DMS53 treated with DMSO at 0.1 percent for 48 hours (cell line): ENCODE measurements at regions not wholly inside any gene's neighbourhood (a gene's known extent, or its start where the extent isn't known, plus 50 kb on each side); places are given as distances from the start of the nearest gene placed in this dataset.
"Not testable (repeated sequence)": the region's sequence is repeated elsewhere in the genome, so short reads cannot be mapped to it uniquely, and the experiment has no call there.

ENCODE experiments used
- DNase-seq: peaks from one replicate; lab custom pipeline; 2025; ENCODE audit not compliant: unreplicated experiment; lab: John Stamatoyannopoulos, UW

GRCh38 chr11:14573539-14574057, 53.4 kb upstream of the PSMA1 start:
- not testable (repeated sequence) for DNase-seq

- DNase-seq = no peak
Measured at GRCh38 chr11:14577292-14577691, 57.1 kb upstream of the PSMA1 start.

GRCh38 chr11:14577835-14578529, 57.8 kb upstream of the PSMA1 start:
- DNase-seq = no peak

GRCh38 chr11:14578541-14578956, 58.4 kb upstream of the PSMA1 start:
- peak; percentile 78 for DNase-seq

GRCh38 chr11:14579646-14580045, 59.5 kb upstream of the PSMA1 start:
- DNase-seq = no peak

GRCh38 chr11:14582793-14583192, 60.8 kb upstream of the PDE3B start:
- DNase-seq = no peak

GRCh38 chr11:14583252-14584034, 60.2 kb upstream of the PDE3B start:
- DNase-seq = no peak

GRCh38 chr11:14584035-14584363, 59.6 kb upstream of the PDE3B start:
- no peak for DNase-seq

GRCh38 chr11:14584595-14584994, 59.0 kb upstream of the PDE3B start:
- no peak for DNase-seq

- DNase-seq = no peak
Measured at GRCh38 chr11:14585438-14585837, 58.2 kb upstream of the PDE3B start.

GRCh38 chr11:14587258-14587657, 56.3 kb upstream of the PDE3B start:
- DNase-seq = no peak

- no peak for DNase-seq
Measured at GRCh38 chr11:14588681-14589080, 54.9 kb upstream of the PDE3B start.

- DNase-seq = no peak
Measured at GRCh38 chr11:14589421-14589820, 54.2 kb upstream of the PDE3B start.

GRCh38 chr11:14591046-14591445, 52.6 kb upstream of the PDE3B start:
- not testable (repeated sequence) for DNase-seq

GRCh38 chr11:14593671-14594070, 49.9 kb upstream of the PDE3B start:
- no peak for DNase-seq
